H7 (cell line): ENCODE measurements at regions not wholly inside any gene's neighbourhood (a gene's known extent, or its start where the extent isn't known, plus 50 kb on each side); places are given as distances from the start of the nearest gene placed in this dataset.

Experiments used
- DNase-seq: peaks from one replicate; pipeline ENCODE4 v3.0.0; 2012
- H3K27me3 ChIP-seq: 2 replicates; pipeline ENCODE4 v1.6.0; 2011; ENCODE audit warnings: mild to moderate bottlenecking, low read length; ENCODE audit not compliant: control insufficient read depth, insufficient read depth
- H3K36me3 ChIP-seq: replicated peaks from 2 replicates; pipeline ENCODE4 v1.5.1; 2011; ENCODE audit warnings: low read length; ENCODE audit not compliant: control insufficient read depth, insufficient read depth
- H3K4me3 ChIP-seq: 2 replicates; pipeline ENCODE4 v1.5.1; 2011; ENCODE audit warnings: low read depth, mild to moderate bottlenecking, control low read depth, low read length, moderate library complexity; ENCODE audit not compliant: insufficient read depth

DNA sequence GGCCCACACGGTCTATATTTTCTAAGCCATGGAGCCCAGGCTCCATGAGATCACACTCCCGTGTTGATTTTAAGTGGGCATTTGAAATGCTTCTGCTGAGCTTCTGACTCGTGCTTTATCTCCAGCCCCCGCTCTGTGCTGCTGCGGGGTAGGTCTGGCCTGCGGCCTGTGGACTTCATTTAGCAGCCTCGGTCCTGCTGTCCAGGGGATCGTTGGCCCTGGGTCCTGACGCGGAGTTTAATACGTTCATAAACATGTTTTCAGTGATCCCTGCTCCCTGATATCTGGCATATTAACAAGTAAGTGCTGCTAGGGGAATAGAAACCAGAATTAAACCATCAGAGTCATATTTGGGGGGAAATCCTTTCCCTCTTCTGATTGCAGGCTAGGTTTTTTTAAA lies 540.3 kb upstream of the MGMT start:
- Histone ChIP-seq H3K4me3 (no peak overlapping the region), H3K36me3 (no peaks in the 10 kb centered on the region), H3K27me3 (no peaks in the 10 kb centered on the region)
- no peak for DNase-seq

DNA sequence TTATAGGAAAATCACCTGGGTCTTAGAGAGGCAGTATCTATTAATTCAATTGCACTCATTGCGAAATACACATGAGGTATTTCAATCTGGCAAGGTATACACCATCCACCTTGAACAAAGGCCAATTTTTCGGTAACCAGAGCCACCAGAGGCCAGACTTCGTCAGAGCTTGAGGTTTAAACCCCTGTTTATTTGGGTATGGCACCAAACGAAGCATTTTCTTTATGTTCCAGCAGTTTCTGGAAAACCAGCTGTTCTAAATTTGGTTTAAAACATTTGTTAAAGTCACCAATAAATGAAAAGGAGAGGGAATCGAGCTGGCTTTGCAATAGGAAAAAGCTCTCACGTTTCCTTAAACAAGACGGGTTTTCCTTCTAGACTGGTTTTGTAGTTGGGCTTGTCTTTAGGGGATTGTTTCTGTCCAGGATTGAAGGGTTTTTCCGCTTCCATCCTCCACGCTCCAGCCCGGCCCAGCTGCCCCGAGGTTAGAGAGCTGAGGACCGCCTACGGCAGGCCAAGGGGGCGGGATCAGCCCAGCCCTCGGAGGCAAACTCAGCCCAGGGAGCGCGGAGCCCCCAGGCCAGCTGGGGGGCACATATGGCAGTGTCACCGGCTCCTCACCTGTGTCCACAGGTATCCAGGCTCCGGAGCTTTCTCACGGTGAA lies 539.4 kb upstream of the MGMT start:
- DNase-seq, result peak; percentile 70
- Histone ChIP-seq H3K36me3 (no peaks in the 10 kb centered on the region), H3K4me3 (no peak overlapping the region), H3K27me3 (no peaks in the 10 kb centered on the region)

DNA sequence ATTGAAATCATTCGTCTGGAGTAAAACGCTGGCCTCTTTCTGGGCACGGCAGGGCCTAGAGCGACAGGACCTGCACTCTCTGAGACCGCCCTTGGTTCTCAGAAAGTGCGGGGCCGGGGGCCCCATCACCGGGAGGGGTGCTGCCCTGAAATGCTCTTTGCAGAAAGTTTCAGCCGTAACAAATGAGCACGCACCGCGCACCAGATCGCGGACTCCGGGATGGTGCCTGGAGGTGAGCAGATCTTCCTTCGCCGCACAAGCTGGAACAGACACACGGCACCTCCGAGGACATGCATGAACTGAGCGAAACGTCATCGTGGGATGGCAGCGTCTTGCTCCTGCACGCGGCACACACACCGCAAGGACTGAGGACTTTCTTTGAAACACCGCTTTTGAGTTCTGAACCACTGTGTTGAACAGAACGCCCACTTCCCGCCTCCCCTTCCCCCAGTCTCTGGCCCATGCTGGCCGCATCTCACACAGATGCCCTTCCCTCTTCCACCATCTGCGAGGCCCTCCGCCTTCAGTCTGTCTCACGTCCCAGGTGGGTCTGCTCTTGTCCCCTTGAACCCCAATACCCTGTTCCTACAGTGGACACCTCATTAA lies 538.7 kb upstream of the MGMT start:
- no peak for DNase-seq
- no peaks in the 10 kb centered on the region for H3K36me3 ChIP-seq
- H3K4me3 ChIP-seq, result no peak overlapping the region

DNA sequence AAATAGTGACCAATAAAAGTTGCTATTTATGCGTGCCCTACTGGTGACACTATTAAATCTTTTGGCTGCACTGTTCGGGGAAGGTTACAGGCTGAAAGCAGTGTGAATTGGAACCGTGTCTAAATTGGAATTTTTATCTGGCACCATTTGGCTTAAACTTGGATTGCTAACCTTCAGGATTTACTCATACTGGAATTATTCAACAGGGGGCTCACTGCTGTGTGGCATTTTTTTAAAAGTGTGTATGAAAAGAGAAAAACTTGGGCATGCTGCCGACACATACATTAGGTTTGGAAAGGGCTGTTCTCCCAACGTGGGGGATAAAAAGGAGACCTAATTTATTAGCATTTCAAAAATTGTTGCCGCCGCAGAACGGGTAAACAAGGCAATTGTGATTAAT lies 537.9 kb upstream of the MGMT start:
- DNase-seq, result no peak
- Histone ChIP-seq H3K4me3 (no peak overlapping the region), H3K36me3 (no peaks in the 10 kb centered on the region)

More for the DNA sequence above, 538.7 kb upstream of the MGMT start:
- no peaks in the 10 kb centered on the region for H3K27me3 ChIP-seq

DNA sequence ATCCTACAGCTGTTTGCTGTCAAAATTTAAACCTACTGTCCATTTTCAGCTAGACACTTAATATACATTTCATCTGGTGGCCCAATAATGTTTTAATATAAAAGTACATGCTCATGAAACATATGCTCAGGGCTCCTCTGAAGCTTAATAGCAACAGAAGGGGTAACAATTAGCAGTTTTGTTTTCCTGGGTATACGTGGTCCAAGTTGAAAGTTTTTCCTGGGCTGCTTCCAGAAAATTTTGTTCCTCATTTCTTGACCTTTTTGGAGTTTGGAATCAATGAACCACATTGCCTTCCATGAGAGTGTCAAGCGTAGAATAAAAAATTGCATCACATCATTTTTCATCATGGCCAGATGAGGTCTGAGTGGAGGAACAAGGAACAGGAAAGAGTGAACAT lies 537.3 kb upstream of the MGMT start:
- no peak for DNase-seq
- Histone ChIP-seq H3K27me3 (no peaks in the 10 kb centered on the region), H3K4me3 (no peak overlapping the region), H3K36me3 (no peaks in the 10 kb centered on the region)

More for the DNA sequence above, 537.9 kb upstream of the MGMT start:
- H3K27me3 ChIP-seq, result no peaks in the 10 kb centered on the region

DNA sequence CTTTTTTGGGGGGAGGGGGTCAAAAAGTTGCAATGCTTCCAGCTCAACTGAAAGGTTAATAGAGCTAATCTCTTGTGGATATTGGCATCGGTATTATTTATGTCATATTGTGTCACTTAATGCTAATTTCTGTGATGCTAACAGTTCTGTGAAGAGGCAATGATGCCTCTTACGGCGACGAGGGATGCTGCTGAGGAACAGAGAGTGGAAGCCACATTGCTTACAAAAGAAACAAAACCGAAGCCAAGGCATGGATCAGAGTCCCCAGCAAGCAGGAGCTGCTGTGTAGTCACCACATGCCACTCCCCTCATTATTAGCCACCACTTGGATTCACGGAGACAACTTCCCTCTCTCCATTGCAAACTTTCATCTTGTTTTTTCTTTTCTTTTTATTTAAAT lies 536.5 kb upstream of the MGMT start:
- H3K27me3 ChIP-seq, result no peaks in the 10 kb centered on the region
- DNase-seq, result no peak
- no peak overlapping the region for H3K4me3 ChIP-seq
- H3K36me3 ChIP-seq, result no peaks in the 10 kb centered on the region

DNA sequence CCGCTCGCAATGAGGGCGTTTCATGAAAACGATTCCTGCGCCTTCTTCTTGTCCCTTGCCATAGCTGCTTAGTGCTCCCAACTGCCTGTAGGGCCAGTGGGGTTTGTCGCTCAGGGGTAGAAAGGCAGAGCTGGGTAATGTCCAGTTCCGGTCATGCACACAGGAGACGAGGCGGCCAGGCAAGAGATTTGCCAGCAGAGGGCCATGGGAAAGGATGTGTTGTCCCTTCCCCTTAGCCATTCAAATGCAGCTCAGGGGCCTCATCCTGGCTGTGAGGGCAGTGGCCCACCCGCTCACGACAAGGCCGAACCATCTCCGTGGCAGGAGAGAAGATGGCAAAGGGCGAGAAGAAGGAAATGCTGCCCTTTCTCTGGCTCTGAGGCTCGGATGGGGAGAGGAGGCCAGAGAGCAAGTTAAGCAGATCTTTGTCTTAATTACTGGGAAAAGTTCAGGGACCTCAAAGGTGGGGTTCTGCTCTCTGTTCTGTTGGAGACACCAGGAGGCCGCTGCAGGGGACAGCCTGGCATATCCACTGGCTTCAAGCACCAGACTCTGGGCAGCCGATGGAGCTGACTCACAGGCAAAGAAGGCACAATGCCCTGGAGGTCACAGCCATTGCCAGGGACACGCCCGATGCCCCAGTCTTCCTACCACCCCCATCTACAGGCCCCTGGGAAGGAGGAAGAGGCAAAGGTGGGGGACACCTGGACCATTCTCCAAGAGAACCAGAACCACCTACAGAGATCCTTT lies 534.8 kb upstream of the MGMT start:
- Histone ChIP-seq H3K27me3 (no peaks in the 10 kb centered on the region), H3K4me3 (no peak overlapping the region), H3K36me3 (no peaks in the 10 kb centered on the region)
- DNase-seq, result no peak

DNA sequence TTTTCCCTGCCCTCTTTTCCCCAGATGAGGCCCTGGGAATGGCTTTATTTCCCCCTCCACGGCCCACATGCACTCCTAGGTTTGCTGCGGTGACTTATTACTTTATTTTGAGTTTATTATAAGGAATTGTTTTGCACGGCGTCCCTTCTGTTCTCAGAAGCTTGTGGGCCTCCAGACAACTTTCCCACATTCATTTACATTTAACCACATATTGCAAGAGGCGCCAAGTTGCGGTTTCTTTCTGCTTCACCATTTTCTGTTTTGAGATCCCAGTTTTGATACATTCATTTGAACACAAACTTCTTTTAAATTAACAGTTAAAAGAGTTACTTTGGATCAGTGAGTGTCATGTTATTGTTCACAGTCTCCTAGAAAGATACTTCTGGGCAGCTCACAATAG lies 532.5 kb upstream of the MGMT start:
- Histone ChIP-seq H3K4me3 (no peak overlapping the region), H3K27me3 (no peaks in the 10 kb centered on the region), H3K36me3 (no peaks in the 10 kb centered on the region)
- no peak for DNase-seq

DNA sequence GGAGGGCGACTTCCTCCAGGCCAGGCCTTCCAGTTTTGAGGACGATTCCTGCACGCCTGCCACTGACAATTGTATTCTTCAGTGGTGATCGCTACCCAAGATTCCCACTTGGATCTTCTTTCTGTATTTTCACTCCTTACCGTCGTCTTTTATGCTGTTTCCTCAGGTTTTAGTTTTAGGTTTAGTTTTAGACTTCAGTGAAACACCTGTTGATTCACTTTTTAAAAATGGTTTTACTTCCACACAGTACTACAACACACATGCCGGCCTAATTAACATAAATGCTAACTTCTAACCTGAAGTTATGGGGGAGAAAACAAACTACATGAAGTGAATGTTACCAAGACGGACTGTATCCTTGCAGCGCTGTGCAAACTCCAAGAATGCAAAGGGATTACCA lies 530.6 kb upstream of the MGMT start:
- no peak for DNase-seq
- no peaks in the 10 kb centered on the region for H3K27me3 ChIP-seq
- H3K4me3 ChIP-seq, result no peak overlapping the region
- H3K36me3 ChIP-seq, result no peaks in the 10 kb centered on the region

DNA sequence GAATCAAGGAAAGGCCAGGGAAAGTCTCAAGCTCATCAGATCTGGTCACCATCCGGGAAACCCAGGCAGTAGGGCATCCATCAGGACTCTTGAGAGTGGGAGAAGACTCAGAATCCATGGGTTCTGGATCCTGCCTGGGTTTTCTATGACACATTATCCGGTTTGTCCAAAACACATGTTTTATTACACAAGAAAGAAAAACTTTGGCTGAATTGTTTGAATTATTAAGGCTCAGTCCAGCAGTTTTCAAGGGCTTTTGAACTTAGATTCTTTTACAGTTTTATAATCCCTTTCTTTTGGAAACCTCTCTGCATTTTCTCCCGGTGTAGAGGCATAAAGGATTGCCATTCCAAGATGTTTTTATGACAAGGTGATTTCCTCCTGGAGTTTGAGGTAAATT lies 528.5 kb upstream of the MGMT start:
- Histone ChIP-seq H3K27me3 (no peaks in the 10 kb centered on the region), H3K4me3 (no peak overlapping the region), H3K36me3 (no peaks in the 10 kb centered on the region)
- no peak for DNase-seq

DNA sequence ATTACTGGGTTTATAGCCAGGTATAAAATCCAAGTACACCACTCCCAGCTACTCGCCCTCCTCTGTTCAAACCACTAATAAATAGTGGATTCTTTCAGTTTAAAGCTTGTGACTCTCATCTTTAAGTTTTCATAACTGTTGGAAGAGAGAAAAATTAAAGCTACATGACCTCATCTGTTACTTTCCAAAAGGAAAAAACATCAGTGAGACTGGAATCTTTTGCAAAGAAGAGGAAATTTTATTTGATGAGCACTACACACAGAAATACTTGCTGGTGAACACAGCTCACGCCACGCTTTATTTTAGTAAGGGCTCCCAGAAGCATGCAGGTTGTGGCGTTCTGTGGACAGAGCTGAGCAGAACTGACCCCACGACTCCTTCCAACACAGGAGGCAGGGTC lies 527.0 kb upstream of the MGMT start:
- no peaks in the 10 kb centered on the region for H3K36me3 ChIP-seq
- DNase-seq, result no peak

DNA sequence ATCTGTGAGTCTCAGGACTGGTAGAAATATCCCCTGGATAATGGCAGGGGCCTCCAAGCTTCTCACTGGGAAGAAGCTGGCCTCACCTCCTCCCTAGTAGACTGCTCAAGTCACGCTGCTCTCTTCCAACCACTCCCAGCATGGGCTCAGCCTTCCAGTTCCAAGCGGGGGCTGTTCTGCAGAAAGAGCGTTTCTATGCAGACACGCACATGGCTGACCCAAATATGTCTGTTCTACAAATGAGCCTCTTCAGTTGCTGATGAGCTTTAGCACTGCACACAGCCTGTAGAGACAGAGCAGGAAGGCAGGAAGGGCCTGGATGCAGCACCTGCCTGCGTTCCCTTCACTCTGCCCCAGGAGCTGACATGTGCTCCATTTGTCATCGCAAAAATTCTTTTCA lies 523.9 kb upstream of the MGMT start:
- no peak for DNase-seq
- no peaks in the 10 kb centered on the region for H3K36me3 ChIP-seq
- H3K4me3 ChIP-seq, result no peak overlapping the region
- H3K27me3 ChIP-seq, result no peaks in the 10 kb centered on the region

More for the DNA sequence above, 527.0 kb upstream of the MGMT start:
- Histone ChIP-seq H3K4me3 (no peak overlapping the region), H3K27me3 (no peaks in the 10 kb centered on the region)

DNA sequence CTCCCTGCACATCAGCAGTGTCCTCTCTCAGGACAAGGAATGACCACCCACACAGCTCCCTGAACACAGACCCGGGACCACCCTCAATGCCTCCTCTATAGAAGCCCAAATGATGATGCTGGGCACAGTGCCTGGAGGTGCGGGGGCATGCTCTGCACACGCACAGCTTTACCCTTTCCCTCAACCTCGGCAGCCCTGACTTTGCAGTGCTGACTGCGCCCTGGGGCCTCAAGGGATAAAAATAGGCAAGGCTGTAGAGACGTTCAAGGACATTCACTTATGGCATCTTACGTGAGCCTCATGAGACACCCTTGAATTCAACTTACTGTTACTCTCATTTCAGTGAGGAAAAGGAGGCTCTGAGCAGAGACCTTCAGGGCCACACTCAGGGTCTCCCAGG lies 521.6 kb upstream of the MGMT start:
- Histone ChIP-seq H3K27me3 (no peaks in the 10 kb centered on the region), H3K4me3 (no peak overlapping the region), H3K36me3 (no peaks in the 10 kb centered on the region)
- DNase-seq, result no peak

DNA sequence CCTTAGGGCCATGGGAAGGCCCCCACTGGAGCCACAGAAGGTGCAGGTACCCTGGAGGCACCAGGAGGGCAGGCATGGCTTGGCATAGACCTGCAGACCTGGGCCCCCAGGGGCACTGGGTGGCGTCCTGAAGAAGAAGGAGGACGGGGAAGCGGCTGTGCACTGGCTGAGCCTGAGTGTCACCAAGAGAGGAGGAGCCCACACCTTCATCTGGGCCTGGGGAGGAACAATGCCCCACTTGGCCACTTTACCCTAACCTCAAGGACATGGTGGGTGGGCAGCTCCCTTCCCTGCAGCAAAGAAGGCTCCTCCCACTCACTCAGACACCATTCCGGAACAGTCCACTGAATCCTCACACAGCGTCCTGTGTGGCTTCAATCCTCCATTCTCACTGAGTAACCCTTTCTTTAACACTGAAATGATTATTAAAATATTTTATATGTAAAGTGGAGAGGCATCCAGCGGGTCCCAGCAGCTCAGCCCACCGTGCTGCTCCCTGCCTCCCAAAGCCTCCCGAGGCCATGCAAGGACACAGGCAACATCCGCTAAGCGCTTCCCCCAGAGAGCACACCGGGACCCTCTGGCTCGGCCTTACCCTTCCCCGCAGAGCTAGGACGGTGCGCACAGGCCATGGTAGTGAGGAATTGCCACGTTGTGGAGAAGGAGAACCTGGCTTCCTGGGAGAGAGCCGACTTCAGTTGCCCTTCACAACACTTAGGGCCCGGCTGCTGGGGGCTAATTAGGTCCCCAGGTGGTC lies 516.7 kb upstream of the MGMT start:
- Histone ChIP-seq H3K36me3 (no peaks in the 10 kb centered on the region), H3K4me3 (no peak overlapping the region), H3K27me3 (no peaks in the 10 kb centered on the region)
- DNase-seq, result peak; percentile 53

DNA sequence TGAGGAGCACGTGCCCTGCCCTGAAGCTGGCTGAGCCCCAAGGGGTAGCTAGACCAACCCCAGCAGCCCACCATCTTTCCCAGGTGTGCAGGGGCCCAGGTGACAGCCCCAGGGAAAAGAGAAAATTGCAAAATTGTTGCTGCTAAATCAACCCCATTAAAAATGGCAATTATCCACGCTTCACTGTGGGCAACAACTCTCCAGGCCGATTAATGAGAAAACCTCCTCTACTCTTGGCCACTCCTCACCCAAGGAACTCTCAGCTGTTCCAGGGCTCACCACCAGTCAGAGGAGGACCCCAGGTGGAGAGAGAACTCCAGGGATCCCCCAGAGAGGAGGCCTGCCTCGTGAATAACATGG lies 516.1 kb upstream of the MGMT start:
- Histone ChIP-seq H3K27me3 (no peaks in the 10 kb centered on the region), H3K36me3 (no peaks in the 10 kb centered on the region), H3K4me3 (no peak overlapping the region)
- DNase-seq, result no peak
